ENCODE measurements at regions not wholly inside any gene's neighbourhood (a gene's known extent, or its start where the extent isn't known, plus 50 kb on each side); places are given as distances from the start of the nearest gene placed in this dataset.
"Not testable (repeated sequence)": the region's sequence is repeated elsewhere in the genome, so short reads cannot be mapped to it uniquely, and the experiment has no call there.

DNA sequence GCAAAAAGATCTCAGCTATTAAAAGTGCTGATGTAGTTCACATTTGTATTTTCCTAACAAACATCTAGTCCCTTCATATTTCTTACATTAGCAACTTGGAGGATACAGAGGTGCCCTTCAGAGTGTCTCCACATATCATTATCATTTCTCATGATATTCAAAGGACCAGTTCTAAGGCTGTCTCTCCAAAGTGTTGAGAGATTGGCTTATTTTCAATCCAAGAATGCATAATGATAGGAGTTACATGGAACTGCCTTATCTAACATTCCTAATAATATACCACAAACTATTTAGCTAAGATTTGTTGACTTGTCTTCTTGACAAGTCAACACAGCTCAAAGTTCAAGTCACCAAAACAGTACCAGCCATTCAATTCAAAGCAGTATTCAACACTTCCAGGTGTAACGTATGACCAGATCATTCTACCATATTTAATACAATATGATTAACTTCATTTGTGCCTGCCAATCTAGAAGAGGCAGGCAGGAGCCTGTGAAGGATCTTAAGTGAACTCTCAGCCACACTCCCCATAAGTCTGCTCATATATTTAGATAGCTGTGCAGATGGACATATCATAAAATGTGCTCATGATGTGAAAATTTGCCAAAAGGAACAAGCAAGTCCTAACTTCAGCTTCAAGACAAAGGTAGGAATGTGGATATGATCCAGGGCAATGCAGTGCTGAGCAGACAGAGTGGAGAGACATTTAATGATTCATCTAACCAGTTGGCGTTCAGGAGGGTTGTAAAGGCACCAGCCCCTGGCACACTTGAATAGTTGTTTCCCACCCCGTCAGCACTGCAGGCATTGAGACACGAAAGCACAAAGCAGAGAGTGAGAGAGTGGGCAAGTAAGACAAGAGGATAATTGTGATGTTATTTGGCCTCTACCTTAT is 108.3 kb downstream of the MTERF1 start:
- H4K20me1 ChIP-seq, result no peaks in the 10 kb centered on the region

DNA sequence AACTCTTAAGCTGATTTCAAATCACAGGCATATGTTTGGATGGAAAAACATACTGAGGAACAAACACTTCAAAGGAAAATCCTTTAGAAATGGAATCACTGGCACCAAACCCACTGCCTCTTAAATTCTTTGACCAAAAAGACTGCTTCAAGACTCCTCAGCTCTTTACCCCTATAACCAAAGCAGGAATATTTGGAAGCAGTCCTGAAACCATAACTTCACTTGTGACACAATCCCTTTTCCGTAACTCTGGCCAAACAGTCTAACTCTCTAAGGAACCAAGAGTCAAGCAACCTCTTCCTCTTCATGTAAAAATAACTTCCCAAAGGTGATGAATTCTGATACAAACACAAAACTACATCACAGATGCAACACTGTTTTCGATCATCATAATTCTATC is 104.3 kb downstream of the MTERF1 start:
- Histone ChIP-seq H3K4me1 (no peaks in the 10 kb centered on the region), H4K20me1 (no peaks in the 10 kb centered on the region), H3K4me3 (no peak overlapping the region), H3K9me3 (no peaks in the 10 kb centered on the region), H3K4me2 (no peak overlapping the region), H3K9ac (no peak overlapping the region), H3K27me3 (no peaks in the 10 kb centered on the region), H3K27ac (no peak overlapping the region), H3K36me3 (no peaks in the 10 kb centered on the region)
- TF ChIP-seq Cebpa-rat (IDR thresholded peaks at IDR 0.05), result no peak

More for the DNA sequence above, 108.3 kb downstream of the MTERF1 start:
- no peak overlapping the region for H3K4me2 ChIP-seq
- no peak overlapping the region for H3K27ac ChIP-seq
- no peak overlapping the region for H3K4me3 ChIP-seq
- H3K9me3 ChIP-seq, result no peaks in the 10 kb centered on the region
- no peaks in the 10 kb centered on the region for H3K4me1 ChIP-seq
- H3K27me3 ChIP-seq, result no peaks in the 10 kb centered on the region
- no peaks in the 10 kb centered on the region for H3K36me3 ChIP-seq
- TF ChIP-seq Cebpa-rat (IDR thresholded peaks at IDR 0.05), result no peak
- no peak overlapping the region for H3K9ac ChIP-seq

DNA sequence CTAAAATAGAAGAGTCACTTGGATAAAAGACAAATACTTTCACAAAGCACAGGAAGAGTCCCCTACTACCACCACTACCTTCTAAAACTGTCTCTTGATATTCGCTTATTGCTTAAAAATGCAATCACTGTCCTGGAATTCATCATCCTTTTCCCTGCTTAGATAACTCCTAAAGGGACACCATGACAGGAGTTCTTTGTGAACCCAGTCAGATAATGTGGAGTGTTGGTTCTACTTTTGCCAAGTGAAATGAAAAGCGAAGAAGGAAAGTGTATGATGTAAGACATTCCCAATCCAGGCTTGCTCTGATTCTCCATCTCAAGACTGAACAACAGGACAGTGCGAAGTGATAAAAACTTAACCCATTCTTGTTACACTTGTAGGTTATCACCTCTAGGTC is 103.0 kb downstream of the MTERF1 start:
- Histone ChIP-seq H3K4me3 (no peak overlapping the region), H3K36me3 (no peaks in the 10 kb centered on the region), H3K9ac (no peak overlapping the region), H3K9me3 (no peaks in the 10 kb centered on the region), H4K20me1 (no peaks in the 10 kb centered on the region), H3K4me2 (no peak overlapping the region), H3K27me3 (no peaks in the 10 kb centered on the region), H3K4me1 (no peaks in the 10 kb centered on the region), H3K27ac (no peak overlapping the region)
- TF ChIP-seq Cebpa-rat (IDR thresholded peaks at IDR 0.05), result no peak

DNA sequence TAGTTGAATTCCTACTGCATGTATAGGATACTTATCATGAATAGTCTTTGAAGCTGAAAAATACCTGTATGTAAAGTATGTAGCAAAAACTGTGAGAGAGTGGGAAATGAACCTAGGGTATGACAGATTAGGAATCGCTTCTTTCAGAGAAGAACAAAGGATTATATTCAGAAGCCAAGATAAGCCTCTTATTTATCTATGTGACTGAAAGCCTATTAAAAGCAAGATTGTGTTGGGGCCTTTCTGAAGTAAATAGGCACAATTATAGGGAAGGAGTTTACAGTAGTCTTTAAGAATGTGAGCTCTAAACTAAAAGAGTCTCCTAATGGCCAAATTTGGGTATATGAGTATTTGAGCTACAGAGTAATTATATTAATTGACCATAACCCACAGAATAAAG is 102.1 kb downstream of the MTERF1 start:
- H3K4me1 ChIP-seq, result no peaks in the 10 kb centered on the region
- H3K9me3 ChIP-seq, result no peaks in the 10 kb centered on the region
- H3K4me2 ChIP-seq, result no peak overlapping the region
- TF ChIP-seq Cebpa-rat (IDR thresholded peaks at IDR 0.05), result no peak
- no peaks in the 10 kb centered on the region for H3K36me3 ChIP-seq
- H3K27ac ChIP-seq, result no peak overlapping the region
- no peak overlapping the region for H3K4me3 ChIP-seq
- H4K20me1 ChIP-seq, result no peaks in the 10 kb centered on the region
- no peaks in the 10 kb centered on the region for H3K27me3 ChIP-seq
- H3K9ac ChIP-seq, result no peak overlapping the region

DNA sequence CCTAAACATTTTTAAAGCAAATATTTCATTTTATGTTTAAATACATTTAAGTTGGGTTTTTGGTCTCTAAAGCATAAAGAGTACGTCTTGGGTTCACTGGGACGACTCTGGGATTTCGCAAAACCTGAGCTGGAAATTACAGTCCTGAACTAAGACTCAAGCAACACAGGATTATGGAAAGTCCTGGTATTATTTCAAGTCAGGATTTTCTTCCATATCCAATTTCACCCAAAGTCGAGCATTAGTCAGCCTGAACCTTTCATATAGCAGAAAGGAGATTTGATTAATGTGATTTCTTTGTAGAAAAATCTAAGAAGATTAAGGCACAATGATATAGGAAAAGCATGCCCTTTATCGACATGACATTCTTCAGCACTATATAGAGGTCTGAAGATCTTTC is 100.0 kb downstream of the MTERF1 start:
- no peak overlapping the region for H3K27ac ChIP-seq
- H3K4me3 ChIP-seq, result no peak overlapping the region
- no peak for TF ChIP-seq Cebpa-rat (IDR thresholded peaks at IDR 0.05)
- no peaks in the 10 kb centered on the region for H4K20me1 ChIP-seq
- H3K36me3 ChIP-seq, result no peaks in the 10 kb centered on the region
- no peak overlapping the region for H3K9ac ChIP-seq
- H3K4me2 ChIP-seq, result no peak overlapping the region
- H3K27me3 ChIP-seq, result no peaks in the 10 kb centered on the region
- H3K9me3 ChIP-seq, result no peaks in the 10 kb centered on the region
- H3K4me1 ChIP-seq, result no peaks in the 10 kb centered on the region

DNA sequence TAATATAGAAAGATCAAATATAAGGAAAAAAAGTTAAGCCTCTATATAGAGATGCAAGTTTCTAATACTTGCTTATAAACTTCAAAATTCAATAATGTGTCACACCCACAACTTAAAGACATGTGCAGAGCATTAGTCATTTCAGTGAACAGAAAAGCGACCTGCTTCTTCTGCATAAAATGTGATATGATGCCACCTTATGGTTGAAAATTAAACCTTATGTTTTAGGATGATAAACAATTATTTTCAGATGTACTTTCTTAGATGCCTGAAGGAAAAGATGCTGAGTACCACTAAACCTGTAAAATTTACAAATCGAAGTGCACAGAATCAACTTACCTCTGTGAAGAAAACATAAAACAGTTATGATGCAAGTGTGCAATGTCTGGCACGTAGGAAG is 96.0 kb downstream of the MTERF1 start:
- no peak for TF ChIP-seq Cebpa-rat (IDR thresholded peaks at IDR 0.05)
- Histone ChIP-seq H3K4me3 (no peak overlapping the region), H3K27me3 (no peaks in the 10 kb centered on the region), H3K4me2 (no peak overlapping the region), H3K27ac (no peak overlapping the region), H3K9ac (no peak overlapping the region), H3K9me3 (no peaks in the 10 kb centered on the region), H3K4me1 (no peaks in the 10 kb centered on the region), H3K36me3 (no peaks in the 10 kb centered on the region), H4K20me1 (no peaks in the 10 kb centered on the region)

DNA sequence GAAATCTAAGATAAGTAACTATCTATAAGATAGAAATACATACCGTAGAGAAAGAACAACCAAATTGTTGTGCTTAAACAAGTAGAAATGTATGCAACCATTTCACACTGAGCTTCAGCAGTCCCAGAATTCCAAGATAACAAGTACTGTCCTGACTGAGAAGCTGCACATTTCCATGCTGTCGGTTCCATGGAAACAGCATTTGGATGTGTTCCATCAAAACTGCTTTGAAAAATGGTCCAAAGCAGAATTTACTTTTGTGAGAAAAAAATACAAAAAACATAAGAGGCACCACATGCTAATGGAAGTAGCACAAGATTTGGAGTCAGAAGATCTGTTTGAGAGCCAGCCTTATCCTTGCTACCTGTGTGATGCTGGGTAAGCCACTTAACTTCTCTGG is 92.6 kb downstream of the MTERF1 start:
- H3K27me3 ChIP-seq, result no peaks in the 10 kb centered on the region
- H3K9me3 ChIP-seq, result peaks cover 9% of the 10 kb centered on the region; the same call in 1 of the 2 replicates
- H3K9ac ChIP-seq, result no peak overlapping the region
- no peaks in the 10 kb centered on the region for H4K20me1 ChIP-seq
- no peak overlapping the region for H3K27ac ChIP-seq
- H3K4me1 ChIP-seq, result no peaks in the 10 kb centered on the region
- TF ChIP-seq Cebpa-rat (IDR thresholded peaks at IDR 0.05), result no peak
- H3K4me2 ChIP-seq, result no peak overlapping the region
- H3K4me3 ChIP-seq, result no peak overlapping the region
- no peaks in the 10 kb centered on the region for H3K36me3 ChIP-seq

DNA sequence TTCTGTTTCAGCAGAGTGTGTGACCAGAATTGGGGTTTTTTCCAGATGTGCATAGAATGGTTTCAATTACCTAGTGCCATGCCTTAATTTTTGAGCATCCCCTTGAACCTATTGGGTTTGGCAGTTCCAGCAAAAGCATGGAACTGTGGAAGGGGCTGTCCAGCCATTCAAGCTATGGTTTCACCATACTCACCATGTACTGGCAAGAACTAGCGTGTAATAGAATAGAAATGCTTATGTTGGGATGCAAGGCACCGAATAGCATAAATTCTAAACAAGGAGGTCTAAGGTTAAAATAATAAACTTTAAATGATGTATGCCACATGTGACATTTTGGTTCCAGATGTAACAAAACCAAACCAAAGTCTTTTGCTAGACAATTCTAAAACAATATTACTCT is 91.4 kb downstream of the MTERF1 start:
- TF ChIP-seq Cebpa-rat (IDR thresholded peaks at IDR 0.05), result no peak
- H3K27ac ChIP-seq, result no peak overlapping the region
- H3K9me3 ChIP-seq, result peaks cover 10% of the 10 kb centered on the region; the same call in 1 of the 2 replicates
- H3K27me3 ChIP-seq, result no peaks in the 10 kb centered on the region
- no peak overlapping the region for H3K9ac ChIP-seq
- no peak overlapping the region for H3K4me3 ChIP-seq
- H3K4me2 ChIP-seq, result no peak overlapping the region
- H4K20me1 ChIP-seq, result no peaks in the 10 kb centered on the region
- H3K4me1 ChIP-seq, result no peaks in the 10 kb centered on the region
- H3K36me3 ChIP-seq, result no peaks in the 10 kb centered on the region

DNA sequence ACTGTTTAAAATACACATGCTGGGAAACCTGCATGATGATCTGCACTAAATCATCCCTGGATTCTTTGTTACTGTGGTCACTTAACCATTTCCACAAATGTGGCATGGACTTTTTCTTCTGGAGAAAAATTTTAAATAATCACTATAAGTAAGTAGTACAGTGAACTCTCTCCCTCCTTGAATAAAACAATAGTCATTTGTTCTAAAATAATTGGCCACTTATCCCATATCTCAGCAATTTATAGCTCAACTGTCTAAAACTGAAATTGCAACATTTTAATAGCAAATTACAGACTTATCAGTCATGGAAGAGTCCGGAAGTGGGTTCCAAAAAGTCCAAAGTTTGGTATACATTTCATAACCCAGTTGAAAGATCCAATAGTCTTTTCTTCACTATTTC is 90.9 kb downstream of the MTERF1 start:
- no peaks in the 10 kb centered on the region for H4K20me1 ChIP-seq
- no peak overlapping the region for H3K27ac ChIP-seq
- TF ChIP-seq Cebpa-rat (IDR thresholded peaks at IDR 0.05), result no peak
- no peaks in the 10 kb centered on the region for H3K27me3 ChIP-seq
- H3K9me3 ChIP-seq, result peaks cover 10% of the 10 kb centered on the region; the same call in 1 of the 2 replicates
- no peaks in the 10 kb centered on the region for H3K4me1 ChIP-seq
- no peak overlapping the region for H3K4me3 ChIP-seq
- H3K9ac ChIP-seq, result no peak overlapping the region
- H3K4me2 ChIP-seq, result no peak overlapping the region
- no peaks in the 10 kb centered on the region for H3K36me3 ChIP-seq

DNA sequence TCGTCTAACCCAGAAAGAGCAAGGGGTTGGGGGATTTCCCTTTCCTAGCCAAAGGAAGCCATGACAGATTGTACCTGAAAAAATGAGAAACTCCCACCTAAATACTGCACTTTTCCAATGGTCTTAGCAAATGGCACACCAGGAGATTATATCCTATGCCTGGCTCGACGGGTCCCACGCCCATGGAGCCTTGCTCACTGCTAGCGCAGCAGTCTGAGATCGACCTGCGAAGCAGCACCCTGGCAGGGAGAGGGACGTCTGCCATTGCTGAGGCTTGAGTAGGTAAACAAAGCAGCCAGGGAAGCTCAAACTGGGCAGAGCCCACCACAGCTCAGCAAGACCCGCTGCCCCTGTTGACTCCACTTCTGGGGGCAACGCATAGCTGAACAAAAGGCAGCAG is 89.9 kb downstream of the MTERF1 start:
- H3K9ac ChIP-seq, H3K4me2 ChIP-seq, H3K27ac ChIP-seq, H3K4me3 ChIP-seq, H3K4me1 ChIP-seq, H3K36me3 ChIP-seq, H3K9me3 ChIP-seq, H4K20me1 ChIP-seq, H3K27me3 ChIP-seq: not testable (repeated sequence)

Measured in BLaER1 (cell line).